Medulla oblongata (tissue), 1 donor: ENCODE measurements at regions not wholly inside any gene's neighbourhood (a gene's known extent, or its start where the extent isn't known, plus 50 kb on each side); places are given as distances from the start of the nearest gene placed in this dataset.
"Not testable (repeated sequence)": the region's sequence is repeated elsewhere in the genome, so short reads cannot be mapped to it uniquely, and the experiment has no call there.

ENCODE experiments used
- DNase-seq: peaks from one replicate; pipeline ENCODE4 v3.0.0-alpha.2; 2015; ENCODE audit errors: extremely low spot score

- no peak for DNase-seq
Measured at GRCh38 chr2:64879745-64880144, 109.5 kb upstream of the SLC1A4 start.

- DNase-seq = no peak
Measured at GRCh38 chr2:64880193-64880951, 108.8 kb upstream of the SLC1A4 start.

- no peak for DNase-seq
Measured at GRCh38 chr2:64881037-64881492, 108.1 kb upstream of the SLC1A4 start.

- DNase-seq = no peak
Measured at GRCh38 chr2:64887565-64887964, 101.6 kb upstream of the SLC1A4 start.

GRCh38 chr2:64888591-64889309 lies 100.4 kb upstream of the SLC1A4 start:
- no peak for DNase-seq

GRCh38 chr2:64889803-64890202 lies 99.4 kb upstream of the SLC1A4 start:
- no peak for DNase-seq

GRCh38 chr2:64896572-64896971 lies 92.6 kb upstream of the SLC1A4 start:
- not testable (repeated sequence) for DNase-seq

GRCh38 chr2:64899081-64899865 lies 89.9 kb upstream of the SLC1A4 start:
- peak; percentile 15 for DNase-seq

GRCh38 chr2:64899876-64900275 lies 89.3 kb upstream of the SLC1A4 start:
- DNase-seq = not testable (repeated sequence)

GRCh38 chr2:64904413-64905329 lies 84.5 kb upstream of the SLC1A4 start:
- peak; percentile 52 for DNase-seq

GRCh38 chr2:64905338-64906024 lies 83.7 kb upstream of the SLC1A4 start:
- DNase-seq = no peak

GRCh38 chr2:64906853-64907536 lies 82.2 kb upstream of the SLC1A4 start:
- no peak for DNase-seq

- no peak for DNase-seq
Measured at GRCh38 chr2:64908406-64908805, 80.8 kb upstream of the SLC1A4 start.

- no peak for DNase-seq
Measured at GRCh38 chr2:64910523-64910922, 78.7 kb upstream of the SLC1A4 start.

- DNase-seq = no peak
Measured at GRCh38 chr2:64910972-64911433, 78.2 kb upstream of the SLC1A4 start.

GRCh38 chr2:64913357-64913869 lies 75.8 kb upstream of the SLC1A4 start:
- DNase-seq = no peak

- no peak for DNase-seq
Measured at GRCh38 chr2:64914247-64914646, 75.0 kb upstream of the SLC1A4 start.

GRCh38 chr2:64914735-64915509 lies 74.3 kb upstream of the SLC1A4 start:
- DNase-seq = no peak

- no peak for DNase-seq
Measured at GRCh38 chr2:64915510-64915900, 73.7 kb upstream of the SLC1A4 start.
